ENCODE measurements at regions not wholly inside any gene's neighbourhood (a gene's known extent, or its start where the extent isn't known, plus 50 kb on each side); places are given as distances from the start of the nearest gene placed in this dataset.

DNA sequence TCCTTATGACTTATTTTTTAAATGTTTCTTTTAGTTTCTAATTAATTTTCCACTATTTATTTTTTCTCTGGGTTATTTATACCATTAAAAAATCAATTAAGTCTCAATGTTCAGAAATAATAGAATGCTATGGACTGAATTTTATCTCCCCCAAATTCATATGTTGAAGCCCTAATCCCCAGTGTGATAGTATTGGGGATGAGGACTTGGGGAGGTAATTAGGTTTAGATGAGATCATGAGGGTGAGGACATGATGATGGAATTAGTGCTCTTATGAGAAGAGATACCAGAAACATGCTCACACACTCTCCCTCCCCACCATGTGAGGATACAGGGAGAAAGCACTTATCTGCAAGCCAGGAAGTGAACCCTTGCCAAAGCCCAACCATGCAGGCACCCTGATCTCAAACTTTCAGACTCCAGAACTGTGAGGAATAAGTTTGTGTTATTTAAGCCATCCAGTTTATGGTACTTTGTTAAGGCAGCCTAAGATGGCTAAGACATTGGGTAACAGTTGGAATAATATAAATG lies 202.6 kb downstream of the MDFIC start:
- H3K4me1 ChIP-seq (replicated peaks in 1 of 2; ENCODE audit: control insufficient read depth in 2 of 2, insufficient read depth in 2 of 2, low read length in 2 of 2): no peaks in the 10 kb centered on the region
- FAIRE-seq (no peak), DNase-seq (ENCODE audit: extremely low read depth in 1 of 4, low spot score in 3 of 4) (no peak), ATAC-seq (no peak)
- H3K9me3 ChIP-seq (replicated peaks; ENCODE audit: control insufficient read depth, insufficient read depth, low read depth, low read length): no peaks in the 10 kb centered on the region
- H4K20me1 ChIP-seq (replicated peaks; ENCODE audit: control insufficient read depth, insufficient read depth, low read length): no peaks in the 10 kb centered on the region
- BruUV-seq (replicated peaks): no TSS peak
- H3K4me2 ChIP-seq (ENCODE audit: insufficient read depth, low read length): no peak overlapping the region
- H3K27ac ChIP-seq (ENCODE audit: extremely low read depth, low read depth, low read length): no peak overlapping the region
- intact Hi-C loops (cut with micrococcal nuclease) (no loop called here), in situ Hi-C loops (cut with MboI) (no loop called here)
- ChIA-PET POLR2A (no interaction called here), CTCF (ENCODE audit: low intra/inter-chr PET ratio) (no interaction called here)
- no peak overlapping the region for H3K4me3 ChIP-seq
- H3K79me2 ChIP-seq (ENCODE audit: control insufficient read depth, insufficient read depth, low read length): no peaks in the 10 kb centered on the region
- no peaks in the 10 kb centered on the region for H3K27me3 ChIP-seq (ENCODE audit: control insufficient read depth in 2 of 2, insufficient read depth in 2 of 2, low read length in 2 of 2)
- no peaks in the 10 kb centered on the region for H3K9me1 ChIP-seq (ENCODE audit: control insufficient read depth, insufficient read depth, low read length)
- TF ChIP-seq ZBTB7A (IDR thresholded peaks at IDR 0.05; ENCODE audit: borderline replicate concordance, control insufficient read depth, low read depth, low read length) (no peak), MXI1 (IDR thresholded peaks at IDR 0.05; ENCODE audit: low read depth, low read length) (no peak)
- H2AFZ ChIP-seq (ENCODE audit: low read depth, low read length): no peak overlapping the region
- no peak overlapping the region for H3K9ac ChIP-seq (ENCODE audit: insufficient read depth in 1 of 2, low read depth in 2 of 2, low read length in 2 of 2)
- no peaks in the 10 kb centered on the region for H3K36me3 ChIP-seq (ENCODE audit: control insufficient read depth, insufficient read depth, low read length)

DNA sequence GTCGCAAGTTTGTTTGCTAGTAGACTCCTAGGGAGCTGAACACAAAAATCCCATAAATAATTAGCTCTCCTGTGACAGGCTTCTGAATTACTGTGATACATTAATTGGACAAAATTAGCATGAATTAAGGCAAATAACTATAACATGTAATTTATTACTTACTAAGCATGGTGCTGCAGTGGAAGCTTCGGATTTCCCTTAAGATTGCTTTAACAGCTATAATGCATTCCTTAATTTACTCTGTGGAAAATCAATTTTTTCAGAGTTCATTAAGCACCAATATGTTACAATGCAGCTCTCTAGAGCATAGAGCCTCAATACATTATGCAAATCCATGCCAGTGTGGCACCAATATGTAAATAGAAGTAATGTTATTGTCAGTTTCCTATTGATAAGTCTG lies 201.5 kb downstream of the MDFIC start:
- H3K9me3 ChIP-seq (replicated peaks; ENCODE audit: control insufficient read depth, insufficient read depth, low read depth, low read length): no peaks in the 10 kb centered on the region
- 0% methylated on average over 2 of the region's 2 CpGs for WGBS (ENCODE audit: insufficient coverage, low coverage, missing lambda C conversion rate)
- H3K4me2 ChIP-seq (ENCODE audit: insufficient read depth, low read length): no peak overlapping the region
- H3K4me3 ChIP-seq: no peak overlapping the region
- TF ChIP-seq NCOA2 (IDR thresholded peaks at IDR 0.05; ENCODE audit: partially characterized antibody in 2 of 2) (no peak), ZNF282 (CRISPR knock-in tag; IDR thresholded peaks at IDR 0.05) (no peak), SP1 (CRISPR knock-in tag; IDR thresholded peaks at IDR 0.05) (no peak), KLF16 (IDR thresholded peaks at IDR 0.05) (no peak), FIP1L1 (IDR thresholded peaks at IDR 0.05; ENCODE audit: low read depth, low read length, poor library complexity, severe bottlenecking) (no peak), FOXK1 (CRISPR knock-in tag; IDR thresholded peaks at IDR 0.05; ENCODE audit: borderline replicate concordance) (no peak), ASH1L (IDR thresholded peaks at IDR 0.05; ENCODE audit: borderline replicate concordance, low read depth, partially characterized antibody) (no peak)
- TF ChIP-seq, protein P1, sequence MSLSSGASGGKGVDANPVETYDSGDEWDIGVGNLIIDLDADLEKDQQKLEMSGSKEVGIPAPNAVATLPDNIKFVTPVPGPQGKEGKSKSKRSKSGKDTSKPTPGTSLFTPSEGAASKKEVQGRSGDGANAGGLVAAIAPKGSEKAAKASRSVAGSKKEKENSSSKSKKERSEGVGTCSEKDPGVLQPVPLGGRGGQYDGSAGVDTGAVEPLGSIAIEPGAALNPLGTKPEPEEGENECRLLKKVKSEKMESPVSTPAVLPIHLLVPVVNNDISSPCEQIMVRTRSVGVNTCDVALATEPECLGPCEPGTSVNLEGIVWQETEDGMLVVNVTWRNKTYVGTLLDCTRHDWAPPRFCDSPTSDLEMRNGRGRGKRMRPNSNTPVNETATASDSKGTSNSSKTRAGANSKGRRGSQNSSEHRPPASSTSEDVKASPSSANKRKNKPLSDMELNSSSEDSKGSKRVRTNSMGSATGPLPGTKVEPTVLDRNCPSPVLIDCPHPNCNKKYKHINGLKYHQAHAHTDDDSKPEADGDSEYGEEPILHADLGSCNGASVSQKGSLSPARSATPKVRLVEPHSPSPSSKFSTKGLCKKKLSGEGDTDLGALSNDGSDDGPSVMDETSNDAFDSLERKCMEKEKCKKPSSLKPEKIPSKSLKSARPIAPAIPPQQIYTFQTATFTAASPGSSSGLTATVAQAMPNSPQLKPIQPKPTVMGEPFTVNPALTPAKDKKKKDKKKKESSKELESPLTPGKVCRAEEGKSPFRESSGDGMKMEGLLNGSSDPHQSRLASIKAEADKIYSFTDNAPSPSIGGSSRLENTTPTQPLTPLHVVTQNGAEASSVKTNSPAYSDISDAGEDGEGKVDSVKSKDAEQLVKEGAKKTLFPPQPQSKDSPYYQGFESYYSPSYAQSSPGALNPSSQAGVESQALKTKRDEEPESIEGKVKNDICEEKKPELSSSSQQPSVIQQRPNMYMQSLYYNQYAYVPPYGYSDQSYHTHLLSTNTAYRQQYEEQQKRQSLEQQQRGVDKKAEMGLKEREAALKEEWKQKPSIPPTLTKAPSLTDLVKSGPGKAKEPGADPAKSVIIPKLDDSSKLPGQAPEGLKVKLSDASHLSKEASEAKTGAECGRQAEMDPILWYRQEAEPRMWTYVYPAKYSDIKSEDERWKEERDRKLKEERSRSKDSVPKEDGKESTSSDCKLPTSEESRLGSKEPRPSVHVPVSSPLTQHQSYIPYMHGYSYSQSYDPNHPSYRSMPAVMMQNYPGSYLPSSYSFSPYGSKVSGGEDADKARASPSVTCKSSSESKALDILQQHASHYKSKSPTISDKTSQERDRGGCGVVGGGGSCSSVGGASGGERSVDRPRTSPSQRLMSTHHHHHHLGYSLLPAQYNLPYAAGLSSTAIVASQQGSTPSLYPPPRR (CRISPR knock-in tag; IDR thresholded peaks at IDR 0.05; ENCODE audit: borderline replicate concordance): no peak
- no peak overlapping the region for H3K9ac ChIP-seq (ENCODE audit: insufficient read depth in 1 of 2, low read depth in 2 of 2, low read length in 2 of 2)
- DNase-seq (ENCODE audit: extremely low read depth in 1 of 4, low spot score in 3 of 4) (no peak), FAIRE-seq (no peak), ATAC-seq (no peak)
- no peaks in the 10 kb centered on the region for H3K79me2 ChIP-seq (ENCODE audit: control insufficient read depth, insufficient read depth, low read length)
- no peaks in the 10 kb centered on the region for H3K27me3 ChIP-seq (ENCODE audit: control insufficient read depth in 2 of 2, insufficient read depth in 2 of 2, low read length in 2 of 2)
- intact Hi-C loops (cut with micrococcal nuclease): no loop called here
- H3K4me1 ChIP-seq (replicated peaks in 1 of 2; ENCODE audit: control insufficient read depth in 2 of 2, insufficient read depth in 2 of 2, low read length in 2 of 2): no peaks in the 10 kb centered on the region
- H2AFZ ChIP-seq (ENCODE audit: low read depth, low read length): no peak overlapping the region
- H3K9me1 ChIP-seq (ENCODE audit: control insufficient read depth, insufficient read depth, low read length): no peaks in the 10 kb centered on the region
- POLR2A ChIA-PET: no interaction called here
- in situ Hi-C loops (cut with MboI): no loop called here
- no peaks in the 10 kb centered on the region for H3K36me3 ChIP-seq (ENCODE audit: control insufficient read depth, insufficient read depth, low read length)
- H4K20me1 ChIP-seq (replicated peaks; ENCODE audit: control insufficient read depth, insufficient read depth, low read length): no peaks in the 10 kb centered on the region
- BruUV-seq (replicated peaks): no TSS peak
- no peak overlapping the region for H3K27ac ChIP-seq (ENCODE audit: extremely low read depth, low read depth, low read length)
- CTCF ChIA-PET (ENCODE audit: low intra/inter-chr PET ratio): no interaction called here
